Keratinocyte (primary cell): ENCODE measurements at regions not wholly inside any gene's neighbourhood (a gene's known extent, or its start where the extent isn't known, plus 50 kb on each side); places are given as distances from the start of the nearest gene placed in this dataset.

Experiments
- DNase-seq: peaks from one replicate; pipeline ENCODE4 v3.0.0-alpha.2; 2011; ENCODE audit warnings: low read depth, missing footprints, low spot score
- FAIRE-seq: peaks from 2 replicates; lab custom pipeline; 2011; peaks lifted over from hg19 to GRCh38; lab: Jason Lieb, UNC
- H2AFZ ChIP-seq: 2 replicates; pipeline ENCODE4 v1.6.0; 2012; ENCODE audit warnings: low read length, control low read depth, inconsistent platforms; ENCODE audit not compliant: control insufficient read depth
- H3K27ac ChIP-seq: 2 replicates; pipeline ENCODE4 v1.5.1; 2011; ENCODE audit warnings: low read length; ENCODE audit not compliant: control insufficient read depth, insufficient read depth
- H3K27me3 ChIP-seq: 3 replicates; pipeline ENCODE4 v1.6.0; 2011; ENCODE audit warnings: low read length; ENCODE audit not compliant: control insufficient read depth, insufficient read depth; ENCODE audit errors: extremely low read depth
- H3K36me3 ChIP-seq, 2 experiments: 2 replicates in 1 of 2; 3 replicates in 1 of 2; pipeline ENCODE4 v1.5.1; 2011; ENCODE audit warnings: low read length in 2 of 2, mild to moderate bottlenecking in 1 of 2; ENCODE audit not compliant: control insufficient read depth in 2 of 2, insufficient read depth in 2 of 2; ENCODE audit errors: extremely low read depth in 1 of 2
- H3K4me1 ChIP-seq: 3 replicates; pipeline ENCODE4 v1.5.1; 2011; ENCODE audit warnings: low read length; ENCODE audit not compliant: control insufficient read depth, insufficient read depth; ENCODE audit errors: extremely low read depth
- H3K4me2 ChIP-seq: 3 replicates; pipeline ENCODE4 v1.6.0; 2011; ENCODE audit warnings: low read depth, low read length; ENCODE audit not compliant: control insufficient read depth, insufficient read depth; ENCODE audit errors: extremely low read depth
- H3K4me3 ChIP-seq, 3 experiments: fragments of 200-600 bp in 1 of 3; sonication (generic) in 1 of 3; 2 replicates in 2 of 3; 3 replicates in 1 of 3; pipeline ENCODE4 v1.5.1; 2011 to 2016; ENCODE audit warnings: low read length in 3 of 3, mild to moderate bottlenecking in 3 of 3, control low read depth in 2 of 3, inconsistent platforms in 1 of 3, low read depth in 1 of 3, mixed read lengths in 1 of 3, mixed run types in 1 of 3, moderate library complexity in 1 of 3; ENCODE audit not compliant: control insufficient read depth in 2 of 3, insufficient read depth in 2 of 3; ENCODE audit errors: extremely low read depth in 1 of 3
- H3K79me2 ChIP-seq: 2 replicates; pipeline ENCODE4 v1.6.0; 2012; ENCODE audit warnings: low read length; ENCODE audit not compliant: control insufficient read depth, insufficient read depth
- H3K9ac ChIP-seq: 3 replicates; pipeline ENCODE4 v1.6.0; 2011; ENCODE audit warnings: low read length; ENCODE audit not compliant: control insufficient read depth, insufficient read depth; ENCODE audit errors: extremely low read depth
- H3K9me1 ChIP-seq: 3 replicates; pipeline ENCODE4 v1.6.0; 2011; ENCODE audit warnings: low read length; ENCODE audit not compliant: control insufficient read depth, insufficient read depth; ENCODE audit errors: extremely low read depth
- H3K9me3 ChIP-seq: 2 replicates; pipeline ENCODE4 v1.5.1; 2012; ENCODE audit warnings: low read depth, low read length; ENCODE audit not compliant: control insufficient read depth
- H4K20me1 ChIP-seq: 3 replicates; pipeline ENCODE4 v1.6.0; 2011; ENCODE audit warnings: low read length; ENCODE audit not compliant: control insufficient read depth, insufficient read depth; ENCODE audit errors: extremely low read depth
- CTCF ChIP-seq, 3 experiments: IDR thresholded peaks in 1 of 3; conservative IDR thresholded peaks in 1 of 3; optimal IDR thresholded peaks in 1 of 3; 2 replicates in 2 of 3; 3 replicates in 1 of 3; pipeline versions ENCODE3 to v1.5.1; 2011; ENCODE audit warnings: low read length in 3 of 3, mild to moderate bottlenecking in 3 of 3, moderate library complexity in 2 of 3, control low read depth in 1 of 3, inconsistent platforms in 1 of 3; ENCODE audit not compliant: insufficient read depth in 2 of 3; ENCODE audit errors: extremely low read depth in 1 of 3
- EZH2 ChIP-seq: IDR thresholded peaks from one replicate; pipeline ENCODE4 v1.6.1; 2012; ENCODE audit warnings: inconsistent platforms, mild to moderate bottlenecking, low read length, moderate library complexity
- dilution Hi-C: fragments of 300-500 bp; cut with MboI; formaldehyde crosslinking; loops from one replicate; pipeline ENCODE4 v1.7.0; 2020; ENCODE audit warnings: low sequenced_read_pairs; ENCODE audit not compliant: extremely low pct_ligation_motif_present

DNA sequence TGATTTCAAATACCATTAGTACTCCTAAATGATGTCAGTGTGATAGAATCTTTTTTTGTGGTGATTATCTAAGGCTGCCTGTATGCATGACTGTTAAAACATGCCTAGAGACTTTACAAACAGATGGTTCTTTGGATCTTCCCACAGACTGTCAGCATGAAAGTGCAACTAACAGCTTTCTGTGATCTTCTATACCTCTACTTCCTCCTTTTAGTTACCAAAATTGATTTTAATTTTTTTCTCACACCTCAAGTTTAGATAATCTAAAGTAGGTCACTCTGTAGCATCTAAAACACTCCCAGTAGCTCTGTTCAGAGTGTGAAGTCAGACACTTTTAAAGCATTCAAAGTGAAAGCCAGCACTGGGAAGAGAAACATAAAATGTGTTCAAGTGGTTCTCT is 534.5 kb downstream of the PTPRC start:
- Histone ChIP-seq H3K27ac (no peak overlapping the region), H3K4me1 (no peaks in the 10 kb centered on the region), H4K20me1 (no peaks in the 10 kb centered on the region), H3K79me2 (no peaks in the 10 kb centered on the region), H3K4me3 (no peak overlapping the region), H3K9me3 (no peaks in the 10 kb centered on the region), H3K4me2 (no peak overlapping the region), H3K27me3 (no peaks in the 10 kb centered on the region), H3K36me3 (no peaks in the 10 kb centered on the region), H2AFZ (no peak overlapping the region), H3K9me1 (no peaks in the 10 kb centered on the region), H3K9ac (no peak overlapping the region)
- DNase-seq (no peak), FAIRE-seq (no peak)
- TF ChIP-seq EZH2, result no peak
- TF ChIP-seq CTCF (optimal IDR thresholded peaks at IDR 0.05 in 1 of 3, IDR thresholded peaks at IDR 0.05 in 1 of 3, conservative IDR thresholded peaks at IDR 0.05 in 1 of 3; ENCODE audit: extremely low read depth in 1 of 3, insufficient read depth in 2 of 3, low read length in 3 of 3), result no peak
- dilution Hi-C loops, result no loop called here

DNA sequence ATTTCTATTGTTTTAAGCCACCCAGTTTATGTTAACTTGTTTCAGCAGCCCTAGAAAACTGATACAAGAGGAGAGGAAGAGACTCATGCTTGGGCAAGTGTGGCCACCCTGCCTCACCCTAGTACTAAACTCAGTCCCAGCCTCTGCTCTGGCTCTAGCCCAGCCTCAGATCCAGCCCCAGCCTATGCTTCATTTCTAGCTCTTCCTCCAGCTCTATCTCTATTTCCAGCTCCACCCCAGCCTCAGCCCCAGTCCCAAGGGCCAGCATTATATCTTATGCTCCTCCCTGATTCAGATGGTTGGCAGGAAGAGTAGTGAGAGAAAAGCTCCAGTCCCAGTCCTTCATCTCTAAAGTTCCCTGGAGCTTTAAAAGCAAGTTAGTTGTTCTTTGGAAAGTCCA is 535.5 kb downstream of the PTPRC start:
- H3K9ac ChIP-seq, result no peak overlapping the region
- no peak overlapping the region for H3K27ac ChIP-seq
- no peak for DNase-seq
- H3K9me3 ChIP-seq, result no peaks in the 10 kb centered on the region
- no peaks in the 10 kb centered on the region for H3K79me2 ChIP-seq
- FAIRE-seq, result no peak
- no peaks in the 10 kb centered on the region for H3K4me1 ChIP-seq
- no peak overlapping the region for H3K4me2 ChIP-seq
- H3K9me1 ChIP-seq, result no peaks in the 10 kb centered on the region
- H3K27me3 ChIP-seq, result no peaks in the 10 kb centered on the region
- H4K20me1 ChIP-seq, result no peaks in the 10 kb centered on the region
- dilution Hi-C loops, result no loop called here
- no peak for TF ChIP-seq EZH2
- no peak for TF ChIP-seq CTCF (optimal IDR thresholded peaks at IDR 0.05 in 1 of 3, IDR thresholded peaks at IDR 0.05 in 1 of 3, conservative IDR thresholded peaks at IDR 0.05 in 1 of 3; ENCODE audit: extremely low read depth in 1 of 3, insufficient read depth in 2 of 3, low read length in 3 of 3)
- no peak overlapping the region for H3K4me3 ChIP-seq
- no peak overlapping the region for H2AFZ ChIP-seq
- H3K36me3 ChIP-seq, result no peaks in the 10 kb centered on the region
